Smooth muscle cell (in vitro differentiated cells): ENCODE measurements at regions not wholly inside any gene's neighbourhood (a gene's known extent, or its start where the extent isn't known, plus 50 kb on each side); places are given as distances from the start of the nearest gene placed in this dataset.

ENCODE experiments used
- DNase-seq: peaks from one replicate; lab custom pipeline; 2025; ENCODE audit not compliant: unreplicated experiment; lab: John Stamatoyannopoulos, UW
- H2AFZ ChIP-seq: fragments of 200-600 bp; sonication (generic); 2 replicates; pipeline ENCODE4 v1.6.0; 2016; ENCODE audit warnings: antibody characterized with exemption, low read depth, mild to moderate bottlenecking
- H3F3A ChIP-seq: fragments of 200-600 bp; sonication (generic); 2 replicates; pipeline ENCODE4 v1.6.0; 2017; ENCODE audit warnings: antibody characterized with exemption, low read depth
- H3K27ac ChIP-seq: fragments of 200-600 bp; sonication (generic); 2 replicates; pipeline ENCODE4 v1.5.1; 2016; ENCODE audit warnings: low read depth, mild to moderate bottlenecking
- H3K27me3 ChIP-seq: fragments of 200-600 bp; sonication (generic); 2 replicates; pipeline ENCODE4 v1.6.1; 2016; ENCODE audit warnings: low read depth, mild to moderate bottlenecking
- H3K36me3 ChIP-seq: fragments of 200-600 bp; sonication (generic); 2 replicates; pipeline ENCODE4 v1.5.1; 2016; ENCODE audit warnings: low read depth
- H3K4me1 ChIP-seq: fragments of 200-600 bp; sonication (generic); 2 replicates; pipeline ENCODE4 v1.5.1; 2016; ENCODE audit warnings: low read depth
- H3K4me2 ChIP-seq: fragments of 200-600 bp; sonication (generic); 2 replicates; pipeline ENCODE4 v1.6.0; 2016; ENCODE audit warnings: mild to moderate bottlenecking
- H3K4me3 ChIP-seq: fragments of 200-600 bp; sonication (generic); 2 replicates; pipeline ENCODE4 v1.5.1; 2016; ENCODE audit warnings: mild to moderate bottlenecking
- H3K79me2 ChIP-seq: fragments of 200-600 bp; sonication (generic); 2 replicates; pipeline ENCODE4 v1.6.0; 2016; ENCODE audit warnings: low read depth, mild to moderate bottlenecking
- H3K9ac ChIP-seq: fragments of 200-600 bp; sonication (generic); 2 replicates; pipeline ENCODE4 v1.6.0; 2016; ENCODE audit warnings: low read depth
- H3K9me3 ChIP-seq: fragments of 200-600 bp; sonication (generic); replicated peaks from 2 replicates; pipeline ENCODE4 v1.5.1; 2016; ENCODE audit warnings: low read depth
- H4K20me1 ChIP-seq: fragments of 200-600 bp; sonication (generic); 2 replicates; pipeline ENCODE4 v1.6.0; 2016; ENCODE audit warnings: low read depth
- WGBS: methylation state at CpG from one replicate; pipeline ENCODE4 v1.1.7; 2016; ENCODE audit warnings: low lambda C conversion rate; 5-methylcytosine and 5-hydroxymethylcytosine counted together
- TF ChIP-seq, protein P1 (sequence below): fragments of 200-600 bp; sonication (generic); IDR thresholded peaks from 2 replicates; pipeline ENCODE4 v1.5.1; 2017; ENCODE audit warnings: borderline replicate concordance, mild to moderate bottlenecking, antibody characterized with exemption; ENCODE audit not compliant: insufficient read depth, poor library complexity, severe bottlenecking

DNA sequence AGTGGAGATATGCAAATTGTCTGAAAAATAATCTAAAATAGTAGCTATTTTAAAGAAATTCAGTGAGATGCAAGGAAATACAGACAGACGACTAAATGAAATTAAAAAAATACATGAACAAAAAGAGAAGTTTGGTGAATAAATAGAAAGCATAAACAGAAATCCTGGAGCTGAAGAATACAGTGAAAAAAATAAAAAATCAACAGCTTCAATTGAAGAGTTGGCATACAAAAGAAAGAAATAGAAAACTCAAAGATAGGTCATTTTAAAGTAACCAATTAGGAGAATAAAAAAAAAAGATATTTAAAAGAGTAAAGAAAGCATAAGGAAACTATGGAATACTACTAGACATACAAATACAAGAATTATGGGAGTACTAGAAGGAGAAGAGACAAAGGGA, 2191.5 kb upstream of the PCDH20 start:
- Histone ChIP-seq H3K9ac (no peak overlapping the region), H3K4me2 (no peak overlapping the region), H4K20me1 (no peaks in the 10 kb centered on the region), H3F3A (no peaks in the 10 kb centered on the region), H3K4me3 (no peak overlapping the region), H3K4me1 (no peaks in the 10 kb centered on the region), H3K27me3 (no peaks in the 10 kb centered on the region), H3K79me2 (no peaks in the 10 kb centered on the region), H3K36me3 (no peaks in the 10 kb centered on the region), H3K27ac (no peak overlapping the region), H3K9me3 (no peaks in the 10 kb centered on the region), H2AFZ (no peak overlapping the region)
- WGBS, result 88% methylated on average over 1 of the region's 1 CpG
- TF ChIP-seq, protein P1, sequence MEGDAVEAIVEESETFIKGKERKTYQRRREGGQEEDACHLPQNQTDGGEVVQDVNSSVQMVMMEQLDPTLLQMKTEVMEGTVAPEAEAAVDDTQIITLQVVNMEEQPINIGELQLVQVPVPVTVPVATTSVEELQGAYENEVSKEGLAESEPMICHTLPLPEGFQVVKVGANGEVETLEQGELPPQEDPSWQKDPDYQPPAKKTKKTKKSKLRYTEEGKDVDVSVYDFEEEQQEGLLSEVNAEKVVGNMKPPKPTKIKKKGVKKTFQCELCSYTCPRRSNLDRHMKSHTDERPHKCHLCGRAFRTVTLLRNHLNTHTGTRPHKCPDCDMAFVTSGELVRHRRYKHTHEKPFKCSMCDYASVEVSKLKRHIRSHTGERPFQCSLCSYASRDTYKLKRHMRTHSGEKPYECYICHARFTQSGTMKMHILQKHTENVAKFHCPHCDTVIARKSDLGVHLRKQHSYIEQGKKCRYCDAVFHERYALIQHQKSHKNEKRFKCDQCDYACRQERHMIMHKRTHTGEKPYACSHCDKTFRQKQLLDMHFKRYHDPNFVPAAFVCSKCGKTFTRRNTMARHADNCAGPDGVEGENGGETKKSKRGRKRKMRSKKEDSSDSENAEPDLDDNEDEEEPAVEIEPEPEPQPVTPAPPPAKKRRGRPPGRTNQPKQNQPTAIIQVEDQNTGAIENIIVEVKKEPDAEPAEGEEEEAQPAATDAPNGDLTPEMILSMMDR, result no peak
- no peak for DNase-seq

DNA sequence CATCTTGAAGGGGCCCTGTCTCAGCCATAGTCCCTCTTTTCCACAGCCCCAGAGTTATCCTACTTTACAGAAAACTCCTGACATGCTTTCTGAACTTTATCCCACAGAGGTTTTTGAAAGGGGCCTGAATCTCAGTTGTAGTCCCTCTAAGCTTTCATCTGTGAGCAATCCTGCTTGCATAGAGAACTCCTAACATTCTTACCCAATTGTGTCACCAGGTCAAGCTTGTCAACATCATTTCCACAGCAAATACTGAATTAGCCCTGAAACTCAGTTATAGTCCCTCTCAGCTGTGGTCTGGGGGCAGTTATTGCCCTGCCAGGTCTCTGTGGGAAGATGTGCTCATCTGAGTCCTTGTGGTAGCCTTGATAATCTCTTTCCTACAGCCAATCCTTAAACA, 2190.3 kb upstream of the PCDH20 start:
- H2AFZ ChIP-seq, result no peak overlapping the region
- DNase-seq, result no peak
- TF ChIP-seq, protein P1, result no peak
- H4K20me1 ChIP-seq, result no peaks in the 10 kb centered on the region
- no peak overlapping the region for H3K4me3 ChIP-seq
- no peak overlapping the region for H3K27ac ChIP-seq
- H3K4me1 ChIP-seq, result no peaks in the 10 kb centered on the region
- no peaks in the 10 kb centered on the region for H3K36me3 ChIP-seq
- H3K9ac ChIP-seq, result no peak overlapping the region
- no peaks in the 10 kb centered on the region for H3K27me3 ChIP-seq
- H3K79me2 ChIP-seq, result no peaks in the 10 kb centered on the region
- no peak overlapping the region for H3K4me2 ChIP-seq
- H3K9me3 ChIP-seq, result no peaks in the 10 kb centered on the region
- no peaks in the 10 kb centered on the region for H3F3A ChIP-seq

DNA sequence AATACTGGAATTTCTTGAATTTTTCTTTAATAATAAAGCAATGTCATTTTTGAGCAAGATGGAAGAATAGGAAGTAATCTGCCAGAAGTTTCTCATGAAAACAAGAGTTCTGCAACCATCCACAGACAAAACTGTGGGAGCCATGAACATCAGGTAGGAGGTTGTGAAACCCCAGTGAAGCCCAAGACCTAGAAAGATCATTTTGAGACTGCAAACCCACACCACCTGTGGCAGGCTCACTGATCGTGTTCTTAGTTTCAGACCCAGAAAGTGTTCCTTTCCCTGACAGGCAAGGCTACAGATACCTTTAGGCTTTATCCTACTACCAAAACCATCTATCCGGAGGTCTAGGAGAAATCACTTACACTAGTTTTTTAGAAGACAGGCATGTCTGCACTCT, 2189.8 kb upstream of the PCDH20 start:
- Histone ChIP-seq H3K36me3 (no peaks in the 10 kb centered on the region), H3K27me3 (no peaks in the 10 kb centered on the region), H3K79me2 (no peaks in the 10 kb centered on the region), H2AFZ (no peak overlapping the region), H4K20me1 (no peaks in the 10 kb centered on the region), H3K4me2 (no peak overlapping the region), H3K4me1 (no peaks in the 10 kb centered on the region), H3K9me3 (no peaks in the 10 kb centered on the region), H3K9ac (no peak overlapping the region), H3K27ac (no peak overlapping the region), H3K4me3 (no peak overlapping the region), H3F3A (no peaks in the 10 kb centered on the region)
- 98% methylated on average over 2 of the region's 2 CpGs for WGBS
- TF ChIP-seq, protein P1, result no peak
- no peak for DNase-seq

DNA sequence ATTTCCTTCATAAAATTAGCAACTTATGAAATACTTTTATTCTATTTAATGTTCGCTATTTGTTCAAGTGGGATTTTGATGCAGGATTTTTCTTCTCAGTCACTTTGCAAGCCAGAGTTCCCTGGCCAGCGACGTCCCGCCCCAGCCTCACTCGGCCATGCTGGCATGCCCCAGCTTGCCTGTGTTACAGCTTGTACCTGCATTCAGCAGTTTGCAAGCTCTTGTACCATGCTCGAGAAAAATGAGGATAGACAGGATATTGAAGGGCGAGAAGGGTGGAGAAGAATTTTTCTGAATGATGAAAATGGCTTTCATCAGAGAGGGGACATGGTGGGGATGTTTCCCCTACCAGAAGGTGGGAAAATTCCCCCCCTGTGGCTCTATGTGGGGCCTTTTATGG, 2180.2 kb upstream of the PCDH20 start:
- no peak overlapping the region for H3K27ac ChIP-seq
- no peak overlapping the region for H3K4me2 ChIP-seq
- no peaks in the 10 kb centered on the region for H3K4me1 ChIP-seq
- H2AFZ ChIP-seq, result peak overlapping the region; percentile 62
- no peak for DNase-seq
- WGBS, result 80% methylated on average over 7 of the region's 7 CpGs
- no peaks in the 10 kb centered on the region for H3F3A ChIP-seq
- no peaks in the 10 kb centered on the region for H3K79me2 ChIP-seq
- no peaks in the 10 kb centered on the region for H3K36me3 ChIP-seq
- no peak overlapping the region for H3K4me3 ChIP-seq
- no peaks in the 10 kb centered on the region for H3K9me3 ChIP-seq
- H4K20me1 ChIP-seq, result no peaks in the 10 kb centered on the region
- TF ChIP-seq, protein P1, result no peak
- H3K27me3 ChIP-seq, result no peaks in the 10 kb centered on the region
- no peak overlapping the region for H3K9ac ChIP-seq
